ENCODE measurements at regions not wholly inside any gene's neighbourhood (a gene's known extent, or its start where the extent isn't known, plus 50 kb on each side); places are given as distances from the start of the nearest gene placed in this dataset.

DNA sequence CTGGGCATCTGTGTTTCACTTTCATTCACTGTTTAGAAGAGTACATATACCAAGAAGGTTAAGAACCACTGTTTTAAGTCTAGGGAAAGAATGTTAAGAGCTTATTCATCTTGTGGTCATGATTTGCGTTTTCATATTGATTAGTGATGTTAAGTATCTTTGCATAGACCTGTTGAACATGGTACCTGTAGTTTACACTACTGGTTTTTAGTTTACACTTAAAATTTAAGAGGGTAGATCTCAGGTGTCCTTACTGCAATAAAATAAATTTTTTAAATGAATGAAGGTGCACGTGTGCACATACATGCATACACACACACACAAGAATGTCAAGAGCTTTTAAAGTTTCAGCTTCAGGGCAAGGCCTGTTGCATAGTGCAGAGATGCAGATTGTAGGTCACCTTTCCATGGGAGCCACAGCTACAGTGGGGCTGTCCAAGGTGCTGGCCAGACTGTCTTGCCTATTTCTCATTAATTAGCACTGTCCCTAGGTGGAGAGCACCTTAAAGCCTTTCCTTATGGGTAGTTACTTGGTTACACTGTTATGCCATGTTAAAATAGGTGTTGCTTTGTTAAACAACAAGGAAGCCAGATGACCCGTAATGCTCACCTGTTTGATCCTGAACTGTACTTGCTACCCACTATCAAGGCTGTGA lies 543.0 kb upstream of the DAB1 start:
- H3K27me3 ChIP-seq, result no peaks in the 10 kb centered on the region; the same call in 1 of the 2 replicates
- H3K4me3 ChIP-seq, result no peak overlapping the region
- peak; percentile 3 to 43 for DNase-seq
- H3K9me3 ChIP-seq (replicated peaks), result no peaks in the 10 kb centered on the region
- H3K36me3 ChIP-seq, result no peaks in the 10 kb centered on the region
- no peak overlapping the region for H3K27ac ChIP-seq
- H3K4me1 ChIP-seq, result no peaks in the 10 kb centered on the region

- no peak overlapping the region for H3K4me3 ChIP-seq
- no peaks in the 10 kb centered on the region for H3K4me1 ChIP-seq
- H3K27me3 ChIP-seq, result no peaks in the 10 kb centered on the region; the same call in 1 of the 2 replicates
- no peak for DNase-seq
- no peaks in the 10 kb centered on the region for H3K9me3 ChIP-seq (replicated peaks)
- H3K27ac ChIP-seq, result no peak overlapping the region
- H3K36me3 ChIP-seq, result no peaks in the 10 kb centered on the region
Measured at GRCh38 chr1:57966340-57966739, 542.5 kb upstream of the DAB1 start.

DNA sequence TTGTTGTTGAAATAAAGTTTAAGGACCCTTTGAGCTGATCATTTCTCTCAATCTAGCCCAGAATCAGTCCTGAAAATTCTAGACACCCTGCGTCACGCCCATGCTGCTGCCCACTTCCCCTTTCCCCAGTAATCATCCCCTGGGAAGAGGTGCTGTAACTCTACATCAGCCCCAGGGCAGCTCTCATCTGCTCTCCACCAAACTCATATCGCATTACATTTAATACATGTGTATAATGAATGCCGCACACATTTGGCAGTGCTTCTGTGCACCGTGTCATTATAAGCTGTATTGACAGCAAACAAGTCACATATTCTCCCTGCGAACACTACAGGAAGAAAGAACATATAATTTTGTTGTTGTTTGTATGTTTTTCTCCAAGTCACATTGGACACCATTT lies 539.7 kb upstream of the DAB1 start:
- no peaks in the 10 kb centered on the region for H3K36me3 ChIP-seq
- H3K4me1 ChIP-seq, result no peaks in the 10 kb centered on the region
- H3K4me3 ChIP-seq, result no peak overlapping the region
- no peak overlapping the region for H3K27ac ChIP-seq
- no peaks in the 10 kb centered on the region; the same call in 1 of the 2 replicates for H3K27me3 ChIP-seq
- no peaks in the 10 kb centered on the region for H3K9me3 ChIP-seq (replicated peaks)
- peak; percentile 8 to 36 for DNase-seq

DNA sequence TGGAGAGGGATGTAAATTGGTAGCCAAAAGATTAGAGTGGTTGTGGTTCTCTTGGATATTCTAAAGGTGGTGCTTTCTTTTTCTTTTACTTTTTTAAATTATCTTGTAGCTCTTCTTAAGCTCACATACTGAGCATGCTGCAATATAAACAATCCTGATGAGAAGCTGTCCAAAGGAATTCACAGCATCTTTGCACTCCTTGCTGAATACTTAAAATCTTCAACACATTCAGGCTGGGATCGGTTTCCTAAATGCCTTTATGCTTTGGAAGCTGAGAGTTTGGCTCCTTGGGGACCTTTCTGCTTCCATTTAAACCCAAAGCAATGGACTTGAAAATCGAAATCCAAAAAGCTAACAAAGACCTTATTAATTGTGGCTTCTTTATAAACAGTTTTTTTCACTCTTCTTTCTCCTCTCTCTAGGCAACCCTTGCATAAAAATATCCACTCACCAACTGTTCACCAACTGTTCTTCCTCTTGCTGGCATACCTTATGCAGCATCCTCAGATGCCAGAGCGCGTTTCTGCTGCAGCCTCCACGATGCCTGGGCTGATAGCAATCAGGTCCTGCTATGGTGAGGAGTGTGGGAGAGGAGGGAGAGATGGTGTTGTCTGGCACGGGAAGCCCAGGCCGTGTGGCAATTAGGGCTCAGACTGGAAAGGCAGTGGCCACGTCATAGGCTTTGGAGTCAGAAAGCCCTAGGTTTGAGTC lies 535.8 kb upstream of the DAB1 start:
- Histone ChIP-seq H3K27ac (no peak overlapping the region), H3K9me3 (replicated peaks) (no peaks in the 10 kb centered on the region), H3K27me3 (no peaks in the 10 kb centered on the region; the same call in 1 of the 2 replicates), H3K36me3 (no peaks in the 10 kb centered on the region), H3K4me3 (no peak overlapping the region), H3K4me1 (no peaks in the 10 kb centered on the region)
- DNase-seq, result no peak

- Histone ChIP-seq H3K36me3 (no peaks in the 10 kb centered on the region), H3K27ac (no peak overlapping the region), H3K4me3 (no peak overlapping the region), H3K27me3 (no peaks in the 10 kb centered on the region), H3K4me1 (no peaks in the 10 kb centered on the region), H3K9me3 (replicated peaks) (no peaks in the 10 kb centered on the region)
- DNase-seq, result no peak
Measured at GRCh38 chr1:57957576-57957975, 533.7 kb upstream of the DAB1 start.

GRCh38 chr1:57951390-57951789 lies 527.5 kb upstream of the DAB1 start:
- H3K36me3 ChIP-seq, result no peaks in the 10 kb centered on the region
- H3K4me1 ChIP-seq, result no peaks in the 10 kb centered on the region
- H3K27ac ChIP-seq, result no peak overlapping the region
- no peak overlapping the region for H3K4me3 ChIP-seq
- H3K27me3 ChIP-seq, result no peaks in the 10 kb centered on the region
- no peak for DNase-seq
- no peaks in the 10 kb centered on the region for H3K9me3 ChIP-seq (replicated peaks)

GRCh38 chr1:57949168-57949567 lies 525.3 kb upstream of the DAB1 start:
- H3K27ac ChIP-seq, result no peak overlapping the region
- no peak overlapping the region for H3K4me3 ChIP-seq
- H3K27me3 ChIP-seq, result no peaks in the 10 kb centered on the region
- H3K9me3 ChIP-seq (replicated peaks), result no peaks in the 10 kb centered on the region
- H3K4me1 ChIP-seq, result no peaks in the 10 kb centered on the region
- H3K36me3 ChIP-seq, result no peaks in the 10 kb centered on the region
- DNase-seq, result no peak

- no peak overlapping the region for H3K4me3 ChIP-seq
- no peaks in the 10 kb centered on the region for H3K9me3 ChIP-seq (replicated peaks)
- H3K27me3 ChIP-seq, result no peaks in the 10 kb centered on the region
- no peaks in the 10 kb centered on the region for H3K36me3 ChIP-seq
- no peak for DNase-seq
- H3K4me1 ChIP-seq, result no peaks in the 10 kb centered on the region
- no peak overlapping the region for H3K27ac ChIP-seq
Measured at GRCh38 chr1:57947471-57947870, 523.6 kb upstream of the DAB1 start.

DNA sequence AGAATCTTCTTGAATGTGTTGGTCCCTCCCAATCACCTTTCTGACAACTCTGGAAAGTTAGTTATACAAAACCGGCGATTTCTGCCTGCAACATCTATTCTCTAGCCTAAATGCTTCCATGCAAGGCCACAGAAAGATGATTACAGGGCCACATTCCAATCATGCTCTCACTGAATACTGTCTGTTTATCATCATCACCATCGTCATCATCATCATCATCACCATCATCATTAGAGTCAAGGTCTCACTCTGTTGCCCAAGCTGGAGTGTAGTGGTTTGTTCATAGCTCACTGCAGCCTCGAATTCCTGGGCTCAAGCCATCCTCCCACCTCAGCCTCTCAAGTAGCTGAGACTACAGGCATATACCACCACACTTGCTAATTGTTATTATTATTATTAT lies 521.2 kb upstream of the DAB1 start:
- no peaks in the 10 kb centered on the region for H3K4me1 ChIP-seq
- H3K27ac ChIP-seq, result no peak overlapping the region
- H3K9me3 ChIP-seq (replicated peaks), result no peaks in the 10 kb centered on the region
- H3K36me3 ChIP-seq, result no peaks in the 10 kb centered on the region
- no peak for DNase-seq
- H3K4me3 ChIP-seq, result no peak overlapping the region
- H3K27me3 ChIP-seq, result no peaks in the 10 kb centered on the region

GRCh38 chr1:57943365-57943764 lies 519.5 kb upstream of the DAB1 start:
- no peak overlapping the region for H3K4me3 ChIP-seq
- DNase-seq, result no peak
- no peak overlapping the region for H3K27ac ChIP-seq
- H3K9me3 ChIP-seq (replicated peaks), result no peaks in the 10 kb centered on the region
- H3K27me3 ChIP-seq, result no peaks in the 10 kb centered on the region
- H3K36me3 ChIP-seq, result no peaks in the 10 kb centered on the region
- no peaks in the 10 kb centered on the region for H3K4me1 ChIP-seq

GRCh38 chr1:57934745-57935144 lies 510.9 kb upstream of the DAB1 start:
- Histone ChIP-seq H3K4me1 (no peaks in the 10 kb centered on the region), H3K4me3 (no peak overlapping the region), H3K36me3 (no peaks in the 10 kb centered on the region), H3K27ac (no peak overlapping the region), H3K9me3 (replicated peaks) (no peaks in the 10 kb centered on the region; the same call in 1 of the 2 replicates), H3K27me3 (no peaks in the 10 kb centered on the region)
- DNase-seq, result no peak

DNA sequence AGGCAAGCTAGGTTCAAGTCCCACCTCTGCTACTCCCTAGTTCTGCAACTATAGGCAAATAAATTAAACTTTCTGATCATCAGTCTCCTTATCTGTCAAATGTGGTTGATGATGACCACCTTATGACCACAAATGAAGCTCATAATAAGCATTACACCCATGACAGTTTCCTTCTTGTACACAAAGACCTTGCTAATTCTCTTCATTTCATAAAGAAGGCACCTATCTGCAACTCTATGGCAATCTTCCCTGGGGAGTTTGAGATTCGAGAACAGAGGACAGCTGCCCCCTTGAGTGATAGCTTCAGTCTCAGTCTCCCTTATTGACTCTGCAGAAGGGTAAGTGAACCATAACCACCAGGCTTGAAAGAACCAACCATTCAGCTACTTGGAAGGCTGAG lies 503.1 kb upstream of the DAB1 start:
- Histone ChIP-seq H3K4me1 (no peaks in the 10 kb centered on the region), H3K27ac (no peak overlapping the region), H3K27me3 (0 out of 2 replicates have a peak, but pooled peaks cover 3% of the 10 kb centered on the region), H3K4me3 (no peak overlapping the region), H3K9me3 (replicated peaks) (no peaks in the 10 kb centered on the region; the same call in 1 of the 2 replicates), H3K36me3 (no peaks in the 10 kb centered on the region)
- DNase-seq, result no peak

DNA sequence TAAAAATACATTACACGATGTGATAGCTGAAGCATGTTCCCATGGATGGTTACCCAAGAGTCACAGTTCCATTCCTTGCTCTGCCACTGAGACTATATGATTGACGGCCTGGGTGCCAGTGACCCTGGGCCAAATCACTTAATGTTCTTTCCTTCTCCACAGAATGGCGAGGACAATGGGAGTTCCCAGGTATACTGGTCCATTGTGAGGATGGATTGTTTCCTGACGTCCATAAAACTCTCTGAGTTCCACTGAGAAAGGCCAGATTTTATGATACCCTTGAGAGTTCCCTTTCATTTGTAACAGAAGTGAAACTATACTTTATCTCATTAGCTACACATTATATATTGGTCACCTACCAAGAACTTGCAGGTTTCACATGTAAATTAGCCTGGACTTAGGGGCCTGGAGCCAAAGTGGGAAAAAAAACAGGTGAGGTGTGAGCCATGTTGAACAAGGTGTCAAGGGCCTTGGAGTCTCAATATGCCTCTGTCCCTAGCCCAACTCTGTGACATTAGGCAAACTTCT lies 502.2 kb upstream of the DAB1 start:
- H3K36me3 ChIP-seq, result no peaks in the 10 kb centered on the region
- no peak overlapping the region for H3K4me3 ChIP-seq
- H3K27me3 ChIP-seq, result 0 out of 2 replicates have a peak, but pooled peaks cover 3% of the 10 kb centered on the region
- DNase-seq, result no peak
- no peaks in the 10 kb centered on the region for H3K9me3 ChIP-seq (replicated peaks)
- no peak overlapping the region for H3K27ac ChIP-seq
- H3K4me1 ChIP-seq, result no peaks in the 10 kb centered on the region

- no peak for DNase-seq
- no peaks in the 10 kb centered on the region for H3K4me1 ChIP-seq
- no peak overlapping the region for H3K4me3 ChIP-seq
- no peaks in the 10 kb centered on the region for H3K9me3 ChIP-seq (replicated peaks)
- H3K27ac ChIP-seq, result no peak overlapping the region
- no peaks in the 10 kb centered on the region for H3K36me3 ChIP-seq
- 0 out of 2 replicates have a peak, but pooled peaks cover 3% of the 10 kb centered on the region for H3K27me3 ChIP-seq
Measured at GRCh38 chr1:57925226-57925625, 501.4 kb upstream of the DAB1 start.

DNA sequence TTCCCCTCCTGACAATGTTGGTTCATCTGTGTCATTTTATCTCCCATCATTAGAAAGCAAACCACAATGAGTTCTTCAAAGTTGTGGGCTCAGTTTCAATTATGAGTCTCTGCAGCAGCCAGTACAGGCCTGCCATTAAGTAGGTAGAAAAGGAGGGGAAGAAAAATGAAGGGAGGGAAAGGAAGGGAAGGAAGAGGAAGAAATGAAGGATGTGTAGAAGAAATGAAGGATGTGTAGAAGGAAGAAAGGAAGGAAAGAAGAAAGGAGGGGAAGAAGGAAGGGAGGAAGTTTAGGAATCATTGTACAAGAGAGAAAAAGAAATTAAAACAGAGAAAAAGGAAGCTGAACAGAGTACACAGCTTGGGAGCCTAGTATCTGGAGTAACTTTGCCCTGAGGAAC lies 498.3 kb upstream of the DAB1 start:
- H3K27ac ChIP-seq, result no peak overlapping the region
- DNase-seq, result no peak
- H3K4me3 ChIP-seq, result no peak overlapping the region
- H3K36me3 ChIP-seq, result no peaks in the 10 kb centered on the region
- no peaks in the 10 kb centered on the region for H3K9me3 ChIP-seq (replicated peaks)
- no peaks in the 10 kb centered on the region for H3K27me3 ChIP-seq
- H3K4me1 ChIP-seq, result no peaks in the 10 kb centered on the region

All from SJCRH30 (cell line).